Caco-2 (cell line): ENCODE measurements at regions not wholly inside any gene's neighbourhood (a gene's known extent, or its start where the extent isn't known, plus 50 kb on each side); places are given as distances from the start of the nearest gene placed in this dataset.

Experiments used
- BruUV-seq: library from RNA; stranded (reverse); fragments of 400-500 nt; replicated peaks from 2 replicates; lab custom pipeline; 2021; lab: Mats Ljungman, UMichigan
- CTCF ChIA-PET: fragments of 300-600 bp; sonication (Branson Sonifier 250); formaldehyde crosslinking; loops from one replicate; lab custom pipeline; 2022; ENCODE audit warnings: antibody characterized with exemption; lab: Charles Lee
- POLR2A ChIA-PET: fragments of 300-600 bp; sonication (Branson Sonifier 250); formaldehyde crosslinking; loops from one replicate; lab custom pipeline; 2022; ENCODE audit warnings: antibody characterized with exemption; lab: Charles Lee
- DNase-seq, 2 experiments: peaks; one replicate each; pipeline versions ENCODE4 v3.0.0 to v3.0.0-alpha.2; 2020 to 2022
- H3K27me3 ChIP-seq: replicated peaks from 2 replicates; pipeline ENCODE4 v1.6.0; 2011; ENCODE audit warnings: low read length; ENCODE audit not compliant: control insufficient read depth, insufficient read depth
- H3K36me3 ChIP-seq: 2 replicates; pipeline ENCODE4 v1.5.1; 2011; ENCODE audit warnings: low read length; ENCODE audit not compliant: control insufficient read depth, insufficient read depth
- H3K4me1 ChIP-seq: fragments of 250-450 bp; sonication (Bioruptor Pico); 2 replicates; pipeline ENCODE4 v1.5.1; 2020; ENCODE audit warnings: mild to moderate bottlenecking
- H3K4me3 ChIP-seq: 2 replicates; pipeline ENCODE4 v1.5.1; 2011; ENCODE audit warnings: low read depth, mild to moderate bottlenecking, control low read depth, low read length
- H3K9me3 ChIP-seq: fragments of 250-450 bp; sonication (Bioruptor Pico); 2 replicates; pipeline ENCODE4 v1.5.1; 2020; ENCODE audit warnings: mild to moderate bottlenecking, moderate library complexity
- H3K27ac Mint-ChIP-seq: one replicate; pipeline ENCODE4 v1.8.0; 2022; ENCODE audit warnings: mixed read lengths; ENCODE audit not compliant: unreplicated experiment
- H3K27me3 Mint-ChIP-seq: one replicate; pipeline ENCODE4 v1.8.0; 2022; ENCODE audit warnings: mixed read lengths; ENCODE audit not compliant: insufficient read depth, unreplicated experiment
- H3K36me3 Mint-ChIP-seq: one replicate; pipeline ENCODE4 v1.8.0; 2022; ENCODE audit warnings: mild to moderate bottlenecking, mixed read lengths; ENCODE audit not compliant: insufficient read depth, unreplicated experiment
- H3K4me1 Mint-ChIP-seq: one replicate; pipeline ENCODE4 v1.8.0; 2022; ENCODE audit warnings: low read depth, mixed read lengths; ENCODE audit not compliant: unreplicated experiment
- H3K4me3 Mint-ChIP-seq: one replicate; pipeline ENCODE4 v1.8.0; 2022; ENCODE audit warnings: mild to moderate bottlenecking, moderate library complexity, mixed read lengths; ENCODE audit not compliant: unreplicated experiment
- H3K9me3 Mint-ChIP-seq: one replicate; pipeline ENCODE4 v1.8.0; 2022; ENCODE audit warnings: mixed read lengths; ENCODE audit not compliant: unreplicated experiment
- intact Hi-C: fragments of 100-400 bp; cut with micrococcal nuclease; formaldehyde crosslinking; loops from one replicate; pipeline ENCODE4 v1.10.0; 2022; ENCODE audit not compliant: unreplicated experiment
- TF ChIP-seq, protein P1 (sequence below), 2 experiments: fragments of 200-600 bp in 1 of 2; IDR thresholded peaks; 1 replicate in 1 of 2; 2 replicates in 1 of 2; pipeline versions ENCODE4 v1.5.1 to v1.8.0; 2011 to 2022; ENCODE audit warnings: antibody characterized with exemption in 1 of 2, control low read depth in 1 of 2, inconsistent platforms in 1 of 2, low read depth in 1 of 2, low read length in 1 of 2, mild to moderate bottlenecking in 1 of 2, moderate library complexity in 1 of 2; ENCODE audit not compliant: insufficient read depth in 1 of 2, severe bottlenecking in 1 of 2, unreplicated experiment in 1 of 2

GRCh38 chr13:58051807-58052375 is 420.3 kb downstream of the PCDH17 start:
- DNase-seq, result no peak
- Mint-ChIP-seq H3K27ac (no peak overlapping the region), H3K4me1 (peaks cover 5% of the 10 kb centered on the region), H3K4me3 (no peak overlapping the region), H3K9me3 (peaks cover 21% of the 10 kb centered on the region), H3K27me3 (no peaks in the 10 kb centered on the region), H3K36me3 (no peaks in the 10 kb centered on the region)
- Histone ChIP-seq H3K9me3 (peaks cover 5% of the 10 kb centered on the region; the same call in 1 of the 2 replicates), H3K27me3 (no peaks in the 10 kb centered on the region), H3K4me3 (no peak overlapping the region), H3K4me1 (peaks cover 6% of the 10 kb centered on the region; the same call in 1 of the 2 replicates), H3K36me3 (no peaks in the 10 kb centered on the region)
- BruUV-seq, result no TSS peak
- intact Hi-C loops, result no loop called here
- TF ChIP-seq, protein P1, sequence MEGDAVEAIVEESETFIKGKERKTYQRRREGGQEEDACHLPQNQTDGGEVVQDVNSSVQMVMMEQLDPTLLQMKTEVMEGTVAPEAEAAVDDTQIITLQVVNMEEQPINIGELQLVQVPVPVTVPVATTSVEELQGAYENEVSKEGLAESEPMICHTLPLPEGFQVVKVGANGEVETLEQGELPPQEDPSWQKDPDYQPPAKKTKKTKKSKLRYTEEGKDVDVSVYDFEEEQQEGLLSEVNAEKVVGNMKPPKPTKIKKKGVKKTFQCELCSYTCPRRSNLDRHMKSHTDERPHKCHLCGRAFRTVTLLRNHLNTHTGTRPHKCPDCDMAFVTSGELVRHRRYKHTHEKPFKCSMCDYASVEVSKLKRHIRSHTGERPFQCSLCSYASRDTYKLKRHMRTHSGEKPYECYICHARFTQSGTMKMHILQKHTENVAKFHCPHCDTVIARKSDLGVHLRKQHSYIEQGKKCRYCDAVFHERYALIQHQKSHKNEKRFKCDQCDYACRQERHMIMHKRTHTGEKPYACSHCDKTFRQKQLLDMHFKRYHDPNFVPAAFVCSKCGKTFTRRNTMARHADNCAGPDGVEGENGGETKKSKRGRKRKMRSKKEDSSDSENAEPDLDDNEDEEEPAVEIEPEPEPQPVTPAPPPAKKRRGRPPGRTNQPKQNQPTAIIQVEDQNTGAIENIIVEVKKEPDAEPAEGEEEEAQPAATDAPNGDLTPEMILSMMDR (IDR thresholded peaks at IDR 0.05; ENCODE audit: insufficient read depth in 1 of 2, low read depth in 1 of 2, low read length in 1 of 2, severe bottlenecking in 1 of 2, unreplicated experiment in 1 of 2), result no peak
- ChIA-PET POLR2A (no interaction called here), CTCF (no interaction called here)

DNA sequence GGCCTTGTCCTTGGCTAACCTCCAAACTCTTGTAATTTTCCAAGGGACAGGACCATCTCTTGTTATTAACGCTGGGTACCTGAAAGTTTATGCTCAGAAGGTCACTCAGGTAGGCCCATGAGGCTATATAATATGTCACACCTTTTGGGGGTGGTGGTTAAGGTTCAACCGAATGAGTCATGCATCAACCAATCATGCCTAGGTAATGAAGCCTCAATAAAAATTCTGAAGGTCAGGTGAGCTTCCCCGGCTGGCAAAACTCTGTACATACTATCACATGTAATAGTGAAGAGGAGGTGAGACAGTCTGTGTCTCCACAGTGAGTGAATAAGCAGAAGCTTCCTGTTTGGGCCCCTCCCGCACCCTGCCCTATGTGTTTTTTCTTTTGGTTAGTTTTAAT is 424.9 kb downstream of the PCDH17 start:
- H3K36me3 Mint-ChIP-seq, result no peaks in the 10 kb centered on the region
- peaks cover 5% of the 10 kb centered on the region for H3K4me1 Mint-ChIP-seq
- no peaks in the 10 kb centered on the region for H3K36me3 ChIP-seq
- H3K4me1 ChIP-seq, result peaks cover 6% of the 10 kb centered on the region; the same call in 1 of the 2 replicates
- no TSS peak for BruUV-seq
- DNase-seq, result peak; percentile 12 to 37
- TF ChIP-seq, protein P1 (IDR thresholded peaks at IDR 0.05; ENCODE audit: insufficient read depth in 1 of 2, low read depth in 1 of 2, low read length in 1 of 2, severe bottlenecking in 1 of 2, unreplicated experiment in 1 of 2), result no peak
- intact Hi-C loops, result no loop called here
- H3K27ac Mint-ChIP-seq, result no peak overlapping the region
- H3K27me3 Mint-ChIP-seq, result no peaks in the 10 kb centered on the region
- peaks cover 21% of the 10 kb centered on the region for H3K9me3 Mint-ChIP-seq
- H3K4me3 ChIP-seq, result no peak overlapping the region
- H3K9me3 ChIP-seq, result peaks cover 5% of the 10 kb centered on the region; the same call in 1 of the 2 replicates
- ChIA-PET CTCF (no interaction called here), POLR2A (no interaction called here)
- H3K27me3 ChIP-seq, result no peaks in the 10 kb centered on the region
- no peak overlapping the region for H3K4me3 Mint-ChIP-seq

GRCh38 chr13:58059624-58060023 is 428.1 kb downstream of the PCDH17 start:
- H3K27me3 Mint-ChIP-seq, result no peaks in the 10 kb centered on the region
- POLR2A ChIA-PET, result no interaction called here
- Histone ChIP-seq H3K4me3 (no peak overlapping the region), H3K27me3 (no peaks in the 10 kb centered on the region), H3K9me3 (no peaks in the 10 kb centered on the region), H3K4me1 (peaks cover 6% of the 10 kb centered on the region; the same call in 1 of the 2 replicates), H3K36me3 (no peaks in the 10 kb centered on the region)
- no peak overlapping the region for H3K4me3 Mint-ChIP-seq
- no TSS peak for BruUV-seq
- CTCF ChIA-PET, result no interaction called here
- DNase-seq, result no peak
- no peaks in the 10 kb centered on the region for H3K9me3 Mint-ChIP-seq
- H3K4me1 Mint-ChIP-seq, result peaks cover 5% of the 10 kb centered on the region
- intact Hi-C loops, result no loop called here
- TF ChIP-seq, protein P1 (IDR thresholded peaks at IDR 0.05; ENCODE audit: insufficient read depth in 1 of 2, low read depth in 1 of 2, low read length in 1 of 2, severe bottlenecking in 1 of 2, unreplicated experiment in 1 of 2), result no peak
- no peaks in the 10 kb centered on the region for H3K36me3 Mint-ChIP-seq
- H3K27ac Mint-ChIP-seq, result no peak overlapping the region
